ENCODE measurements at regions not wholly inside any gene's neighbourhood (a gene's known extent, or its start where the extent isn't known, plus 50 kb on each side); places are given as distances from the start of the nearest gene placed in this dataset.
"Not testable (repeated sequence)": the region's sequence is repeated elsewhere in the genome, so short reads cannot be mapped to it uniquely, and the experiment has no call there.

GRCh38 chr21:22019766-22020165, 1021.6 kb downstream of the NCAM2 start:
- H3K9me3 ChIP-seq (ENCODE audit: control insufficient read depth, insufficient read depth, low read length): peaks cover 5% of the 10 kb centered on the region
- H3K4me3 ChIP-seq (ENCODE audit: low read length): no peak overlapping the region
- H3K4me1 ChIP-seq (ENCODE audit: control insufficient read depth, insufficient read depth, low read length): no peaks in the 10 kb centered on the region
- WGBS (ENCODE audit: insufficient coverage): 89% methylated on average over 1 of the region's 1 CpG
- Mint-ChIP-seq H3K9me3 (peaks cover 8 to 14% of the 10 kb centered on the region in 2 donors), H3K36me3 (no peaks in the 10 kb centered on the region), H3K27me3 (ENCODE audit: low read depth in 2 of 2) (no peaks in the 10 kb centered on the region), H3K27ac (no peak overlapping the region), H3K4me1 (no peaks in the 10 kb centered on the region), H3K4me3 (no peak overlapping the region)
- TF ChIP-seq, protein P1, sequence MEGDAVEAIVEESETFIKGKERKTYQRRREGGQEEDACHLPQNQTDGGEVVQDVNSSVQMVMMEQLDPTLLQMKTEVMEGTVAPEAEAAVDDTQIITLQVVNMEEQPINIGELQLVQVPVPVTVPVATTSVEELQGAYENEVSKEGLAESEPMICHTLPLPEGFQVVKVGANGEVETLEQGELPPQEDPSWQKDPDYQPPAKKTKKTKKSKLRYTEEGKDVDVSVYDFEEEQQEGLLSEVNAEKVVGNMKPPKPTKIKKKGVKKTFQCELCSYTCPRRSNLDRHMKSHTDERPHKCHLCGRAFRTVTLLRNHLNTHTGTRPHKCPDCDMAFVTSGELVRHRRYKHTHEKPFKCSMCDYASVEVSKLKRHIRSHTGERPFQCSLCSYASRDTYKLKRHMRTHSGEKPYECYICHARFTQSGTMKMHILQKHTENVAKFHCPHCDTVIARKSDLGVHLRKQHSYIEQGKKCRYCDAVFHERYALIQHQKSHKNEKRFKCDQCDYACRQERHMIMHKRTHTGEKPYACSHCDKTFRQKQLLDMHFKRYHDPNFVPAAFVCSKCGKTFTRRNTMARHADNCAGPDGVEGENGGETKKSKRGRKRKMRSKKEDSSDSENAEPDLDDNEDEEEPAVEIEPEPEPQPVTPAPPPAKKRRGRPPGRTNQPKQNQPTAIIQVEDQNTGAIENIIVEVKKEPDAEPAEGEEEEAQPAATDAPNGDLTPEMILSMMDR (IDR thresholded peaks at IDR 0.05): no peak
- H3K36me3 ChIP-seq (ENCODE audit: control insufficient read depth, insufficient read depth, low read length): no peaks in the 10 kb centered on the region
- H3K27ac ChIP-seq (ENCODE audit: low read length): no peak overlapping the region
- intact Hi-C loops (cut with micrococcal nuclease): no loop called here
- ATAC-seq (no peak), DNase-seq (no peak)
- H3K27me3 ChIP-seq (ENCODE audit: control insufficient read depth, insufficient read depth, low read length): no peaks in the 10 kb centered on the region

GRCh38 chr21:22020221-22020620, 1022.0 kb downstream of the NCAM2 start:
- Histone ChIP-seq H3K9me3 (ENCODE audit: control insufficient read depth, insufficient read depth, low read length) (peaks cover 3% of the 10 kb centered on the region), H3K4me1 (ENCODE audit: control insufficient read depth, insufficient read depth, low read length) (no peaks in the 10 kb centered on the region), H3K36me3 (ENCODE audit: control insufficient read depth, insufficient read depth, low read length) (no peaks in the 10 kb centered on the region), H3K27ac (ENCODE audit: low read length) (no peak overlapping the region), H3K4me3 (ENCODE audit: low read length) (no peak overlapping the region), H3K27me3 (ENCODE audit: control insufficient read depth, insufficient read depth, low read length) (no peaks in the 10 kb centered on the region)
- no peak overlapping the region for H3K27ac Mint-ChIP-seq
- WGBS (ENCODE audit: insufficient coverage): 90% methylated on average over 2 of the region's 3 CpGs
- no peaks in the 10 kb centered on the region for H3K4me1 Mint-ChIP-seq
- ATAC-seq: no peak
- H3K4me3 Mint-ChIP-seq: no peak overlapping the region
- DNase-seq: no peak
- H3K27me3 Mint-ChIP-seq (ENCODE audit: low read depth in 2 of 2): no peaks in the 10 kb centered on the region
- intact Hi-C loops (cut with micrococcal nuclease): no loop called here
- TF ChIP-seq, protein P1 (IDR thresholded peaks at IDR 0.05): no peak
- H3K9me3 Mint-ChIP-seq: peaks cover 8 to 14% of the 10 kb centered on the region in 2 donors
- H3K36me3 Mint-ChIP-seq: no peaks in the 10 kb centered on the region

GRCh38 chr21:22023896-22024295, 1025.7 kb downstream of the NCAM2 start:
- H3K4me1 Mint-ChIP-seq; intact Hi-C loops (cut with micrococcal nuclease); H3K27me3 Mint-ChIP-seq (ENCODE audit: low read depth in 2 of 2); H3K4me3 ChIP-seq (ENCODE audit: low read length); H3K9me3 ChIP-seq (ENCODE audit: control insufficient read depth, insufficient read depth, low read length); DNase-seq; H3K27me3 ChIP-seq (ENCODE audit: control insufficient read depth, insufficient read depth, low read length); H3K36me3 Mint-ChIP-seq; H3K4me3 Mint-ChIP-seq; H3K27ac ChIP-seq (ENCODE audit: low read length); H3K36me3 ChIP-seq (ENCODE audit: control insufficient read depth, insufficient read depth, low read length); H3K4me1 ChIP-seq (ENCODE audit: control insufficient read depth, insufficient read depth, low read length); H3K27ac Mint-ChIP-seq; ATAC-seq: not testable (repeated sequence)
- WGBS (ENCODE audit: insufficient coverage): 72% methylated on average over 2 of the region's 2 CpGs
- H3K9me3 Mint-ChIP-seq: peaks cover 6 to 11% of the 10 kb centered on the region in 2 donors

- Histone ChIP-seq H3K9me3 (ENCODE audit: control insufficient read depth, insufficient read depth, low read length) (peaks cover 12% of the 10 kb centered on the region), H3K4me1 (ENCODE audit: control insufficient read depth, insufficient read depth, low read length) (no peaks in the 10 kb centered on the region), H3K27ac (ENCODE audit: low read length) (no peak overlapping the region), H3K27me3 (ENCODE audit: control insufficient read depth, insufficient read depth, low read length) (no peaks in the 10 kb centered on the region), H3K36me3 (ENCODE audit: control insufficient read depth, insufficient read depth, low read length) (no peaks in the 10 kb centered on the region), H3K4me3 (ENCODE audit: low read length) (no peak overlapping the region)
- Mint-ChIP-seq H3K9me3 (peaks cover 10 to 12% of the 10 kb centered on the region in 2 donors), H3K27me3 (ENCODE audit: low read depth in 2 of 2) (no peaks in the 10 kb centered on the region), H3K27ac (no peak overlapping the region), H3K4me1 (no peaks in the 10 kb centered on the region), H3K4me3 (no peak overlapping the region), H3K36me3 (peaks cover 9% of the 10 kb centered on the region)
- no CpG with 5 or more reads among the region's 2 CpGs for WGBS (ENCODE audit: insufficient coverage)
- no peak for DNase-seq
- TF ChIP-seq, protein P1 (IDR thresholded peaks at IDR 0.05): no peak
- intact Hi-C loops (cut with micrococcal nuclease): no loop called here
- ATAC-seq: no peak
These were observed 1046.2 kb downstream of the NCAM2 start for GRCh38 chr21:22044431-22044830.

Measured in natural killer cell (primary cell).